ENCODE measurements at regions not wholly inside any gene's neighbourhood (a gene's known extent, or its start where the extent isn't known, plus 50 kb on each side); places are given as distances from the start of the nearest gene placed in this dataset.

DNA sequence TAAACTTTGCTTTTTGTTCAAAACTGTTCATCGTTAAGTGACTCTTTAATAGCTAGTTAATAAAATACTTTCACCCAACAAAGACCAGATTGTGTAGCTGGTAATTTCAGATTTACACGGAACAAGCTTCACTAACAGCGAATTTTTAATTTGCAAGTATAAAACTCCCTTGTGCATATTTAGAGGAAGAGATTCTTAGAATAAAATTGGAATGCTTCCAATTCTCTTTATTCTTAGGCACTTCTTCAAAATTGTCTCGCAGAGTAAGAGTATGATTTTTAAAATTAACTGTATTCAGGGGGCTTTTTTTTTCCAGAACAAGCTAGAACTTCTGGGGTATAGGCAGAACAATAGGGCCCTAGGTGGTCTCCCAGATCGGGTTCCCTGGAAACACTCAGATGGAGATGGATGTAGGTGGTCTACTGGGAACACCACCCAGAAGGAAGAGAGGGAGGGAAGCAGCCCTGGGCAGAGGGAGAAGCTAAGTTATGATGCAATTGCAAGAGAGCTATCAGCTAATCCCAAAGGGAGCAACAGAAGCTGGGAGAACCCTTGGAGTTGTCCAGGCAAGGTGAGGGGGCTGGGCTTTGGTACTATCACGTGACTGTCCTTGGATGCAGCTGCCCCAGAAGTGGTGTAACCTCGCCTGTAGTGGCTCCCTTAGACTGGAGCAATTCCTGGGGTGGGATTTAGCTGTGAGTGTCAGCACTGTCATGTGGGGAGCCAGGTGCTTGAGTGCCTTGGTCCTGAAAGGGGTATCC lies 151.7 kb upstream of the ASB18 start:
- H4K8ac ChIP-seq (ENCODE audit: low read depth, low read length) = no peak overlapping the region
- DNase-seq = no peak
- no CpG with 5 or more reads among the region's 7 CpGs for WGBS (ENCODE audit: extremely low coverage, insufficient coverage, insufficient read length)
- H4K91ac ChIP-seq (ENCODE audit: low read depth, low read length) = no peak overlapping the region
- H3K36me3 ChIP-seq (ENCODE audit: control insufficient read depth in 1 of 2, insufficient read depth in 2 of 2, low read length in 2 of 2) = peaks cover 0 to 2% of the 10 kb centered on the region in 2 experiments
- H2AFZ ChIP-seq (ENCODE audit: insufficient read depth, low read length, poor library complexity) = no peak overlapping the region
- H3K79me2 ChIP-seq (ENCODE audit: control insufficient read depth, insufficient read depth, low read length, poor library complexity) = no peaks in the 10 kb centered on the region
- no peak overlapping the region for H3K14ac ChIP-seq (ENCODE audit: low read length)
- H3K79me1 ChIP-seq (ENCODE audit: low read length) = no peaks in the 10 kb centered on the region
- H2BK5ac ChIP-seq (ENCODE audit: low read depth, low read length, poor library complexity) = no peak overlapping the region
- H3K4ac ChIP-seq (ENCODE audit: low read depth, low read length) = no peak overlapping the region
- H2BK120ac ChIP-seq (ENCODE audit: insufficient read depth, low read length, poor library complexity) = no peak overlapping the region
- no peak overlapping the region for H2AK5ac ChIP-seq (ENCODE audit: low read length)
- no peak overlapping the region for H3K27ac ChIP-seq (ENCODE audit: low read depth, low read length)
- H3K4me1 ChIP-seq (ENCODE audit: control insufficient read depth in 1 of 2, insufficient read depth in 2 of 2, low read length in 2 of 2) = no peaks in the 10 kb centered on the region
- H3K18ac ChIP-seq (ENCODE audit: low read length) = no peak overlapping the region
- H3K4me2 ChIP-seq (ENCODE audit: low read length) = no peak overlapping the region
- H2BK12ac ChIP-seq (ENCODE audit: low read length) = no peak overlapping the region
- H3K4me3 ChIP-seq (ENCODE audit: low read depth, low read length) = no peak overlapping the region
- H3K9me3 ChIP-seq (ENCODE audit: insufficient read depth, low read depth, low read length) = peaks cover 2% of the 10 kb centered on the region
- no peak overlapping the region for H4K12ac ChIP-seq (ENCODE audit: low read depth, low read length)
- no peaks in the 10 kb centered on the region for H3K27me3 ChIP-seq (ENCODE audit: insufficient read depth, low read length)
- H3K23ac ChIP-seq (ENCODE audit: low read length) = no peak overlapping the region
- H3K9ac ChIP-seq (ENCODE audit: low read length) = no peak overlapping the region

DNA sequence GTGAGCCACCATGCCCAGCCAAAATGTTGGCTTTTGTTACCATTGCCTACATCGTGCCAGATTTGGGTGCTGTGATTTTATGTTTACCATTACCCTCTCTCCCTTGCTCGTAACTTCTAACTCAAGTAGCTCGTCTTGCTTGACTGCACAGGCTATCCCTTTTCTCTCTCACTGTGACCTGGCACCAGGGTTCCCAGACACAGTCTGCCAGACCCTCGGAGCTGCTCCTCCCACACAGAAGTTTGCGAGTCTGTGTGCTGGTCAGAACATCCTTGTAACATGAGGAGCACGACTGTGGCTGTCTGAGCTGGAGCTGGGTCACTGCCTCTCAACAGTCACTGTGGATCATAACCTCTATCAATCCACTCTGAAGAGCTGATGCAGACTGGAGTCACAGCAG lies 152.5 kb upstream of the ACKR3 start:
- WGBS (ENCODE audit: extremely low coverage, insufficient coverage, insufficient read length) = no CpG with 5 or more reads among the region's 6 CpGs
- no peak overlapping the region for H3K9ac ChIP-seq (ENCODE audit: low read length)
- H3K4ac ChIP-seq (ENCODE audit: low read depth, low read length) = no peak overlapping the region

DNA sequence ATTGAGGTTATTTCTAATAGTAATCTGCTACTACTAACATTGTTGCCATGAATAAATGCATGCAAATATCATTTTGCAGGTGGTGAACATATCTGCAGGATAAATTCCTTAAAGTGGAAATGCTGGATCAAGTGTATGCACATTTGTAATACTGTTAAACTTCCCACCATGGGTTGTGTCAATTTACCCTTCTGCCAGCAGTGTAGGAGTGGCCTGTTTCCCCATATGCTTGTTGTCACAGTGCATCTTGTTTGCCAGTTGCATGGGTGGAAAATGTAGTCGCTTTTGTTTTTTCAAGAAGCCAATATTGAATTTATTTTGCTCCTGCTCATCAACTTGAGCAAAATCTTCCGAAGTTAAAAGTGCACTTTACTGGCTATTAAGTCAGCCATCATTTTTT lies 139.0 kb upstream of the ACKR3 start:
- DNase-seq = no peak
- no peak overlapping the region for H3K4me2 ChIP-seq (ENCODE audit: low read length)
- no peak overlapping the region for H3K18ac ChIP-seq (ENCODE audit: low read length)
- no peak overlapping the region for H2BK12ac ChIP-seq (ENCODE audit: low read length)
- no peak overlapping the region for H3K9ac ChIP-seq (ENCODE audit: low read length)
- no peak overlapping the region for H3K27ac ChIP-seq (ENCODE audit: low read depth, low read length)
- no peak overlapping the region for H4K12ac ChIP-seq (ENCODE audit: low read depth, low read length)
- peaks cover 0 to 8% of the 10 kb centered on the region in 2 experiments for H3K36me3 ChIP-seq (ENCODE audit: control insufficient read depth in 1 of 2, insufficient read depth in 2 of 2, low read length in 2 of 2)
- H3K14ac ChIP-seq (ENCODE audit: low read length) = no peak overlapping the region
- H2AFZ ChIP-seq (ENCODE audit: insufficient read depth, low read length, poor library complexity) = no peak overlapping the region
- no CpG with 5 or more reads among the region's 2 CpGs for WGBS (ENCODE audit: extremely low coverage, insufficient coverage, insufficient read length)
- H2AK5ac ChIP-seq (ENCODE audit: low read length) = no peak overlapping the region
- H3K23ac ChIP-seq (ENCODE audit: low read length) = no peak overlapping the region
- no peak overlapping the region for H3K4me3 ChIP-seq (ENCODE audit: low read depth, low read length)
- no peak overlapping the region for H2BK5ac ChIP-seq (ENCODE audit: low read depth, low read length, poor library complexity)
- H3K79me1 ChIP-seq (ENCODE audit: low read length) = no peaks in the 10 kb centered on the region
- H3K4ac ChIP-seq (ENCODE audit: low read depth, low read length) = no peak overlapping the region
- no peaks in the 10 kb centered on the region for H3K4me1 ChIP-seq (ENCODE audit: control insufficient read depth in 1 of 2, insufficient read depth in 2 of 2, low read length in 2 of 2)
- no peak overlapping the region for H4K91ac ChIP-seq (ENCODE audit: low read depth, low read length)
- no peaks in the 10 kb centered on the region for H3K27me3 ChIP-seq (ENCODE audit: insufficient read depth, low read length)
- peaks cover 2% of the 10 kb centered on the region for H3K9me3 ChIP-seq (ENCODE audit: insufficient read depth, low read depth, low read length)
- no peaks in the 10 kb centered on the region for H3K79me2 ChIP-seq (ENCODE audit: control insufficient read depth, insufficient read depth, low read length, poor library complexity)
- H4K8ac ChIP-seq (ENCODE audit: low read depth, low read length) = no peak overlapping the region
- no peak overlapping the region for H2BK120ac ChIP-seq (ENCODE audit: insufficient read depth, low read length, poor library complexity)

More for the DNA sequence above, 152.5 kb upstream of the ACKR3 start:
- Histone ChIP-seq H3K27ac (ENCODE audit: low read depth, low read length) (no peak overlapping the region), H3K79me2 (ENCODE audit: control insufficient read depth, insufficient read depth, low read length, poor library complexity) (no peaks in the 10 kb centered on the region), H3K9me3 (ENCODE audit: insufficient read depth, low read depth, low read length) (peaks cover 2% of the 10 kb centered on the region), H4K12ac (ENCODE audit: low read depth, low read length) (no peak overlapping the region), H2AK5ac (ENCODE audit: low read length) (no peak overlapping the region), H4K8ac (ENCODE audit: low read depth, low read length) (no peak overlapping the region), H3K36me3 (ENCODE audit: control insufficient read depth in 1 of 2, insufficient read depth in 2 of 2, low read length in 2 of 2) (peaks cover 0 to 2% of the 10 kb centered on the region in 2 experiments), H3K27me3 (ENCODE audit: insufficient read depth, low read length) (no peaks in the 10 kb centered on the region), H2AFZ (ENCODE audit: insufficient read depth, low read length, poor library complexity) (no peak overlapping the region), H2BK12ac (ENCODE audit: low read length) (no peak overlapping the region), H3K4me1 (ENCODE audit: control insufficient read depth in 1 of 2, insufficient read depth in 2 of 2, low read length in 2 of 2) (no peaks in the 10 kb centered on the region), H3K4me3 (ENCODE audit: low read depth, low read length) (no peak overlapping the region), H3K4me2 (ENCODE audit: low read length) (no peak overlapping the region), H3K18ac (ENCODE audit: low read length) (no peak overlapping the region), H2BK5ac (ENCODE audit: low read depth, low read length, poor library complexity) (no peak overlapping the region), H4K91ac (ENCODE audit: low read depth, low read length) (no peak overlapping the region), H2BK120ac (ENCODE audit: insufficient read depth, low read length, poor library complexity) (no peak overlapping the region), H3K14ac (ENCODE audit: low read length) (no peak overlapping the region), H3K23ac (ENCODE audit: low read length) (no peak overlapping the region), H3K79me1 (ENCODE audit: low read length) (no peaks in the 10 kb centered on the region)
- DNase-seq = no peak

DNA sequence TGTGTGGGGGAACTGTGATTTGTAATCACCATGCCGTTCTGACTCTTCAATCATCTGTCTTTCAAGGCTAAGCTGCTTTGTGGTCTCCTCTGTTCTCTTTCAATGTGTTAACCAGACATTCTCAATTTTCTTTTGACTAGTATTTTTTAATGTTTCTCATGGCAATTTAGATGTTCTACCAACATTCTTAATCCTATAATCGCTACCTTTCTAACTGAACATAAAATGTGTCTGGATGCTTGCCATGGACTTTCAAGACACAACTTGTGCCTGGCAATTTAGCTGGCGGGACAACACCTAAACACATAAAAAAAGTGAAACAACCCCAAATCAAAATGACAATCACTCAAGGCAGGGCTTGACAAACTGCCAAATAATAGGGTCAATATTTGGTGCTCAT lies 135.0 kb upstream of the ACKR3 start:
- H3K4me2 ChIP-seq (ENCODE audit: low read length) = no peak overlapping the region
- H3K23ac ChIP-seq (ENCODE audit: low read length) = no peak overlapping the region
- H3K9me3 ChIP-seq (ENCODE audit: insufficient read depth, low read depth, low read length) = no peaks in the 10 kb centered on the region
- no peak overlapping the region for H2BK5ac ChIP-seq (ENCODE audit: low read depth, low read length, poor library complexity)
- no peaks in the 10 kb centered on the region for H3K27me3 ChIP-seq (ENCODE audit: insufficient read depth, low read length)
- H3K27ac ChIP-seq (ENCODE audit: low read depth, low read length) = no peak overlapping the region
- H4K12ac ChIP-seq (ENCODE audit: low read depth, low read length) = no peak overlapping the region
- no peak overlapping the region for H3K4ac ChIP-seq (ENCODE audit: low read depth, low read length)
- no peak overlapping the region for H3K9ac ChIP-seq (ENCODE audit: low read length)
- no peak overlapping the region for H2AK5ac ChIP-seq (ENCODE audit: low read length)
- no peak overlapping the region for H2BK120ac ChIP-seq (ENCODE audit: insufficient read depth, low read length, poor library complexity)
- no peaks in the 10 kb centered on the region for H3K4me1 ChIP-seq (ENCODE audit: control insufficient read depth in 1 of 2, insufficient read depth in 2 of 2, low read length in 2 of 2)
- no CpG with 5 or more reads among the region's 3 CpGs for WGBS (ENCODE audit: extremely low coverage, insufficient coverage, insufficient read length)
- H2AFZ ChIP-seq (ENCODE audit: insufficient read depth, low read length, poor library complexity) = no peak overlapping the region
- no peaks in the 10 kb centered on the region for H3K79me1 ChIP-seq (ENCODE audit: low read length)
- no peaks in the 10 kb centered on the region for H3K79me2 ChIP-seq (ENCODE audit: control insufficient read depth, insufficient read depth, low read length, poor library complexity)
- no peak overlapping the region for H4K8ac ChIP-seq (ENCODE audit: low read depth, low read length)
- H3K14ac ChIP-seq (ENCODE audit: low read length) = no peak overlapping the region
- H4K91ac ChIP-seq (ENCODE audit: low read depth, low read length) = no peak overlapping the region
- no peak overlapping the region for H2BK12ac ChIP-seq (ENCODE audit: low read length)
- peaks cover 0 to 2% of the 10 kb centered on the region in 2 experiments for H3K36me3 ChIP-seq (ENCODE audit: control insufficient read depth in 1 of 2, insufficient read depth in 2 of 2, low read length in 2 of 2)
- H3K18ac ChIP-seq (ENCODE audit: low read length) = no peak overlapping the region
- no peak for DNase-seq
- no peak overlapping the region for H3K4me3 ChIP-seq (ENCODE audit: low read depth, low read length)
